SK-N-SH treated with all-trans-retinoic acid at 6 μM for 48 hours (cell line): ENCODE measurements at regions not wholly inside any gene's neighbourhood (a gene's known extent, or its start where the extent isn't known, plus 50 kb on each side); places are given as distances from the start of the nearest gene placed in this dataset.

Experiments used
- ARNTL ChIP-seq: fragments of 450-650 bp; formaldehyde crosslinking; IDR thresholded peaks from 2 replicates; pipeline ENCODE4 v1.5.0; 2020; ENCODE audit warnings: low read depth, mild to moderate bottlenecking, moderate library complexity, borderline replicate concordance
- BACH2 ChIP-seq: fragments of 250-450 bp; sonication (Bioruptor Pico); IDR thresholded peaks from 2 replicates; pipeline ENCODE4 v1.9.0; 2021; ENCODE audit warnings: mild to moderate bottlenecking, borderline replicate concordance
- CREB5 ChIP-seq: fragments of 250-450 bp; sonication (Bioruptor Pico); IDR thresholded peaks from 2 replicates; pipeline ENCODE4 v1.5.1; 2020; ENCODE audit warnings: low read depth, mild to moderate bottlenecking, moderate library complexity
- ESRRG ChIP-seq: fragments of 250-450 bp; sonication (Bioruptor Pico); IDR thresholded peaks from 2 replicates; pipeline ENCODE4 v1.6.1; 2021; ENCODE audit warnings: mild to moderate bottlenecking
- PATZ1 ChIP-seq: fragments of 250-450 bp; sonication (Bioruptor Pico); IDR thresholded peaks from 2 replicates; pipeline ENCODE4 v1.8.0; 2020; ENCODE audit warnings: mild to moderate bottlenecking, moderate library complexity, borderline replicate concordance
- ZFP30 ChIP-seq: fragments of 450-650 bp; formaldehyde crosslinking; IDR thresholded peaks from 2 replicates; pipeline ENCODE4 v1.5.0; 2022; ENCODE audit warnings: mild to moderate bottlenecking, moderate library complexity
- ZNF565 ChIP-seq: fragments of 450-650 bp; formaldehyde crosslinking; conservative IDR thresholded peaks from 2 replicates; pipeline ENCODE4 v1.5.0; 2020; ENCODE audit warnings: low read depth, mild to moderate bottlenecking, moderate library complexity

- TF ChIP-seq ESRRG (no peak), BACH2 (CRISPR knock-in tag) (no peak), ZNF565 (CRISPR knock-in tag) (no peak), PATZ1 (CRISPR knock-in tag) (no peak), ARNTL (CRISPR knock-in tag) (no peak), ZFP30 (no peak), CREB5 (CRISPR knock-in tag) (no peak)
Measured at GRCh38 chr12:123032736-123033391, 52.4 kb downstream of the ARL6IP4 start.
